ENCODE measurements at regions not wholly inside any gene's neighbourhood (a gene's known extent, or its start where the extent isn't known, plus 50 kb on each side); places are given as distances from the start of the nearest gene placed in this dataset.

DNA sequence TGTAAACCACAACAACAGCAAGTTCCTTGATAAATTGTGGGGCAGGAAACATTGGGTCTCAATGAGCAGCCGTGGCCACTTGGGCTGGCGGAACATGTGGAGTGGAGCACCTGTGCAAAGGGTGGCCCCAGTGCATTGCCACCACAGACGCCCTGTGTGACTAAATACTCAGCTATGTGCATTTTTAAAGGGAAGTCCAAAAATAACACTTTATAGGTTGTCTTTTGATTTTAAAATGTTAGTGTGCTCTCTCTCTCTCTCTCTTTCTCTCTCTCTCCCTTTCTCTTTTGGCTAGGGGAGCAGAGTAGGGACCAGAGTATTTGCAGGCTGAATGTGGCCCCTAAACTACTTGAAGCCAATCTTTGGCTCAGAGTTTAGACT is 236.3 kb downstream of the BCAS1 start:
- Histone ChIP-seq H3K36me3 (ENCODE audit: control insufficient read depth in 4 of 4, insufficient read depth in 3 of 4, low read depth in 1 of 4, low read length in 3 of 4) (no peaks in the 10 kb centered on the region), H3K27ac (ENCODE audit: low read depth in 1 of 2, low read length in 2 of 2) (no peak overlapping the region), H3K4me3 (ENCODE audit: low read depth in 1 of 3, low read length in 3 of 3) (no peak overlapping the region), H3K4me1 (ENCODE audit: control insufficient read depth in 4 of 4, insufficient read depth in 4 of 4, low read length in 3 of 4) (peaks cover 0 to 17% (median 6%) of the 10 kb centered on the region in 4 donors), H3K9ac (ENCODE audit: low read depth in 1 of 2, low read length in 2 of 2) (no peak overlapping the region), H3K9me3 (ENCODE audit: control insufficient read depth in 4 of 4, low read length in 3 of 4) (no peaks in the 10 kb centered on the region), H3K27me3 (ENCODE audit: control insufficient read depth in 4 of 4, insufficient read depth in 4 of 4, low read length in 3 of 4) (no peaks in the 10 kb centered on the region)
- no peak for DNase-seq (ENCODE audit: low spot score)
- TF ChIP-seq, protein P1, sequence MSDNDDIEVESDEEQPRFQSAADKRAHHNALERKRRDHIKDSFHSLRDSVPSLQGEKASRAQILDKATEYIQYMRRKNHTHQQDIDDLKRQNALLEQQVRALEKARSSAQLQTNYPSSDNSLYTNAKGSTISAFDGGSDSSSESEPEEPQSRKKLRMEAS (IDR thresholded peaks at IDR 0.05): no peak
- TF ChIP-seq NR2F2 (IDR thresholded peaks at IDR 0.05) (no peak), YY1 (IDR thresholded peaks at IDR 0.05) (no peak), RAD21 (IDR thresholded peaks at IDR 0.05) (no peak), GABPA (IDR thresholded peaks at IDR 0.05 in 1 of 2, conservative IDR thresholded peaks at IDR 0.05 in 1 of 2) (no peak), HNF4A (conservative IDR thresholded peaks at IDR 0.05) (no peak), EGR1 (IDR thresholded peaks at IDR 0.05; ENCODE audit: low read depth in 2 of 2) (no peak), FOXA2 (IDR thresholded peaks at IDR 0.05) (no peak), SP1 (IDR thresholded peaks at IDR 0.05) (no peak)
- TF ChIP-seq, protein P2, sequence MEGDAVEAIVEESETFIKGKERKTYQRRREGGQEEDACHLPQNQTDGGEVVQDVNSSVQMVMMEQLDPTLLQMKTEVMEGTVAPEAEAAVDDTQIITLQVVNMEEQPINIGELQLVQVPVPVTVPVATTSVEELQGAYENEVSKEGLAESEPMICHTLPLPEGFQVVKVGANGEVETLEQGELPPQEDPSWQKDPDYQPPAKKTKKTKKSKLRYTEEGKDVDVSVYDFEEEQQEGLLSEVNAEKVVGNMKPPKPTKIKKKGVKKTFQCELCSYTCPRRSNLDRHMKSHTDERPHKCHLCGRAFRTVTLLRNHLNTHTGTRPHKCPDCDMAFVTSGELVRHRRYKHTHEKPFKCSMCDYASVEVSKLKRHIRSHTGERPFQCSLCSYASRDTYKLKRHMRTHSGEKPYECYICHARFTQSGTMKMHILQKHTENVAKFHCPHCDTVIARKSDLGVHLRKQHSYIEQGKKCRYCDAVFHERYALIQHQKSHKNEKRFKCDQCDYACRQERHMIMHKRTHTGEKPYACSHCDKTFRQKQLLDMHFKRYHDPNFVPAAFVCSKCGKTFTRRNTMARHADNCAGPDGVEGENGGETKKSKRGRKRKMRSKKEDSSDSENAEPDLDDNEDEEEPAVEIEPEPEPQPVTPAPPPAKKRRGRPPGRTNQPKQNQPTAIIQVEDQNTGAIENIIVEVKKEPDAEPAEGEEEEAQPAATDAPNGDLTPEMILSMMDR (IDR thresholded peaks at IDR 0.05; ENCODE audit: low read depth, low read length, missing input control): no peak
- 80% methylated on average over 3 of the region's 3 CpGs for WGBS

DNA sequence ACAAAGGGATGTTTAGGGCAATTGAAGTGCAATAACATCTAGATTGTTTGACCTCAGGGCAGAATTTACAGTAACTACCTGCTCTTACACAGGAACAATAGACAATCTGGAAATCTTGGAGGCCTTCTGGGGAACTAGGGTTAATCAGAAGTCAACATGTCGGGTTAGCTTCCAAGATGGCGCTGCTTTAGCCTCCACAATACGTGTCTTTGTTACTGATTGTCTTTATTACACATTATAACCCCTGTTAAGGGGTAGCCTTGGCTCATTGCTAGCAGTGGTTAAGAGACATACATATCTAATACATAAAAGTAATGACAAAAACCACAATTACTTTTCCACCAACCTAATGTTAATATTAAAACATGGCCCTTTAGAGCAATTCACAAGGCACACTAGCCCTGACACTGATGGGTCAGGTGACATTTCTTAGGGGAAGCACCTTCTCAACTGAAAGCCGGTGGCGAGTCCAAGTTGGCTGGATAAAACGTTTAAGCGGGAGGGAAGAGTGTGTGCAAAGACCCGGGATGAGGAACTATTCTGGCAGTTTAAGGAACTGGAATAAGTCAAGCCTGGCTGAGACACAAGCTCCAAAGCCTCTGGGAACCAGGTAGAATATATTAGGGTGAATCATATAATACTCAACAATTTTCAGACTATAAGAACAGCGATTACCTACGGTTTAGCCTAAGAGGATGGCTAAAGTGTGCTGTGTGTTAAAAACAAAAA is 236.9 kb downstream of the BCAS1 start:
- Histone ChIP-seq H3K36me3 (ENCODE audit: control insufficient read depth in 4 of 4, insufficient read depth in 3 of 4, low read depth in 1 of 4, low read length in 3 of 4) (no peaks in the 10 kb centered on the region), H3K27ac (ENCODE audit: low read depth in 1 of 2, low read length in 2 of 2) (no peak overlapping the region), H3K9me3 (ENCODE audit: control insufficient read depth in 4 of 4, low read length in 3 of 4) (no peaks in the 10 kb centered on the region), H3K27me3 (ENCODE audit: control insufficient read depth in 4 of 4, insufficient read depth in 4 of 4, low read length in 3 of 4) (no peaks in the 10 kb centered on the region), H3K4me1 (ENCODE audit: control insufficient read depth in 4 of 4, insufficient read depth in 4 of 4, low read length in 3 of 4) (peaks cover 0 to 23% (median 6%) of the 10 kb centered on the region in 4 donors), H3K4me3 (ENCODE audit: low read depth in 1 of 3, low read length in 3 of 3) (no peak overlapping the region), H3K9ac (ENCODE audit: low read depth in 1 of 2, low read length in 2 of 2) (no peak overlapping the region)
- DNase-seq (ENCODE audit: low spot score): no peak
- WGBS: 84% methylated on average over 10 of the region's 10 CpGs
- TF ChIP-seq SP1 (IDR thresholded peaks at IDR 0.05): no peak
- no peak for TF ChIP-seq YY1 (IDR thresholded peaks at IDR 0.05)
- TF ChIP-seq, protein P2 (IDR thresholded peaks at IDR 0.05; ENCODE audit: low read depth, low read length, missing input control): no peak
- no peak for TF ChIP-seq FOXA1 (IDR thresholded peaks at IDR 0.05)
- TF ChIP-seq, protein P3, sequence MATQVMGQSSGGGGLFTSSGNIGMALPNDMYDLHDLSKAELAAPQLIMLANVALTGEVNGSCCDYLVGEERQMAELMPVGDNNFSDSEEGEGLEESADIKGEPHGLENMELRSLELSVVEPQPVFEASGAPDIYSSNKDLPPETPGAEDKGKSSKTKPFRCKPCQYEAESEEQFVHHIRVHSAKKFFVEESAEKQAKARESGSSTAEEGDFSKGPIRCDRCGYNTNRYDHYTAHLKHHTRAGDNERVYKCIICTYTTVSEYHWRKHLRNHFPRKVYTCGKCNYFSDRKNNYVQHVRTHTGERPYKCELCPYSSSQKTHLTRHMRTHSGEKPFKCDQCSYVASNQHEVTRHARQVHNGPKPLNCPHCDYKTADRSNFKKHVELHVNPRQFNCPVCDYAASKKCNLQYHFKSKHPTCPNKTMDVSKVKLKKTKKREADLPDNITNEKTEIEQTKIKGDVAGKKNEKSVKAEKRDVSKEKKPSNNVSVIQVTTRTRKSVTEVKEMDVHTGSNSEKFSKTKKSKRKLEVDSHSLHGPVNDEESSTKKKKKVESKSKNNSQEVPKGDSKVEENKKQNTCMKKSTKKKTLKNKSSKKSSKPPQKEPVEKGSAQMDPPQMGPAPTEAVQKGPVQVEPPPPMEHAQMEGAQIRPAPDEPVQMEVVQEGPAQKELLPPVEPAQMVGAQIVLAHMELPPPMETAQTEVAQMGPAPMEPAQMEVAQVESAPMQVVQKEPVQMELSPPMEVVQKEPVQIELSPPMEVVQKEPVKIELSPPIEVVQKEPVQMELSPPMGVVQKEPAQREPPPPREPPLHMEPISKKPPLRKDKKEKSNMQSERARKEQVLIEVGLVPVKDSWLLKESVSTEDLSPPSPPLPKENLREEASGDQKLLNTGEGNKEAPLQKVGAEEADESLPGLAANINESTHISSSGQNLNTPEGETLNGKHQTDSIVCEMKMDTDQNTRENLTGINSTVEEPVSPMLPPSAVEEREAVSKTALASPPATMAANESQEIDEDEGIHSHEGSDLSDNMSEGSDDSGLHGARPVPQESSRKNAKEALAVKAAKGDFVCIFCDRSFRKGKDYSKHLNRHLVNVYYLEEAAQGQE (IDR thresholded peaks at IDR 0.05): no peak
- no peak for TF ChIP-seq RXRA (IDR thresholded peaks at IDR 0.05)
- TF ChIP-seq JUND (IDR thresholded peaks at IDR 0.05): no peak
- no peak for TF ChIP-seq FOXA2 (IDR thresholded peaks at IDR 0.05)
- no peak for TF ChIP-seq NR2F2 (IDR thresholded peaks at IDR 0.05)
- no peak for TF ChIP-seq HNF4A (conservative IDR thresholded peaks at IDR 0.05)
- no peak for TF ChIP-seq HNF4G (IDR thresholded peaks at IDR 0.05)
- TF ChIP-seq GABPA (IDR thresholded peaks at IDR 0.05 in 1 of 2, conservative IDR thresholded peaks at IDR 0.05 in 1 of 2): no peak
- TF ChIP-seq TAF1 (conservative IDR thresholded peaks at IDR 0.05): no peak
- TF ChIP-seq, protein P1 (IDR thresholded peaks at IDR 0.05): no peak
- TF ChIP-seq, protein P4, sequence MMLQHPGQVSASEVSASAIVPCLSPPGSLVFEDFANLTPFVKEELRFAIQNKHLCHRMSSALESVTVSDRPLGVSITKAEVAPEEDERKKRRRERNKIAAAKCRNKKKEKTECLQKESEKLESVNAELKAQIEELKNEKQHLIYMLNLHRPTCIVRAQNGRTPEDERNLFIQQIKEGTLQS (IDR thresholded peaks at IDR 0.05): no peak
- TF ChIP-seq EGR1 (IDR thresholded peaks at IDR 0.05; ENCODE audit: low read depth in 2 of 2): no peak
- no peak for TF ChIP-seq RAD21 (IDR thresholded peaks at IDR 0.05)

Measured in liver (tissue), 8 donors.